ENCODE measurements at regions not wholly inside any gene's neighbourhood (a gene's known extent, or its start where the extent isn't known, plus 50 kb on each side); places are given as distances from the start of the nearest gene placed in this dataset.

DNA sequence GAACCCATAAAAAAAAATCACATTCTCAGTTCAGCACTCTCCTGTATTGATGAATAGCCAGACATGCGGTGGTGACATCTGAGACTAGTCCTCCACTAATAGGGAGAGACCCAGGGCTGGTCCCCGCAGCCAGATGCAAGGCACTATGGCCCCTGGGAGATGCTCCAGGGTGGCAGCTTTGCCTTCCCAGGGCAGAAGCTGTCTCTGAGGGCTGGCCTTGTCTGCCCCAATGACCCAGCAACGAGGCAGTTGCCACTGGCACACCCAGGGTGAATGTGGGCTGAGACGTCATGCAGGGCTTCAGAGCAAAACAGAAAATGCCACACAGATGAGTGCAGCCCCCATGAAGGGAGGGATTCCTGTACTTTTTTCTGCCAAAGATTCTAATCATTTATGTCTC lies 50.1 kb upstream of the GDF10 start:
- DNase-seq (ENCODE audit: low spot score): no peak

Data from SK-N-DZ (cell line).